Transverse colon (tissue), 4 donors: ENCODE measurements at regions not wholly inside any gene's neighbourhood (a gene's known extent, or its start where the extent isn't known, plus 50 kb on each side); places are given as distances from the start of the nearest gene placed in this dataset.

Experiments
- POLR2AphosphoS5 ChIP-seq, 3 donors: sonication (generic); formaldehyde crosslinking; IDR thresholded peaks; one replicate each; pipeline ENCODE4 v1.6.1; 2016; ENCODE audit warnings: antibody characterized with exemption in 3 of 3
- TF ChIP-seq, protein P1 (sequence below), 5 experiments: fragments of 200-600 bp in 3 of 5; fragments of 450-650 bp in 2 of 5; sonication (generic) in 3 of 5; IDR thresholded peaks; 1 replicate in 2 of 5; 2 replicates in 3 of 5; pipeline ENCODE4 v1.5.1; 2016 to 2017; ENCODE audit warnings: antibody characterized with exemption in 5 of 5, inconsistent platforms in 3 of 5, mild to moderate bottlenecking in 2 of 5, moderate library complexity in 1 of 5

GRCh38 chr16:47806309-47806847, 345.2 kb downstream of the PHKB start:
- TF ChIP-seq, protein P1, sequence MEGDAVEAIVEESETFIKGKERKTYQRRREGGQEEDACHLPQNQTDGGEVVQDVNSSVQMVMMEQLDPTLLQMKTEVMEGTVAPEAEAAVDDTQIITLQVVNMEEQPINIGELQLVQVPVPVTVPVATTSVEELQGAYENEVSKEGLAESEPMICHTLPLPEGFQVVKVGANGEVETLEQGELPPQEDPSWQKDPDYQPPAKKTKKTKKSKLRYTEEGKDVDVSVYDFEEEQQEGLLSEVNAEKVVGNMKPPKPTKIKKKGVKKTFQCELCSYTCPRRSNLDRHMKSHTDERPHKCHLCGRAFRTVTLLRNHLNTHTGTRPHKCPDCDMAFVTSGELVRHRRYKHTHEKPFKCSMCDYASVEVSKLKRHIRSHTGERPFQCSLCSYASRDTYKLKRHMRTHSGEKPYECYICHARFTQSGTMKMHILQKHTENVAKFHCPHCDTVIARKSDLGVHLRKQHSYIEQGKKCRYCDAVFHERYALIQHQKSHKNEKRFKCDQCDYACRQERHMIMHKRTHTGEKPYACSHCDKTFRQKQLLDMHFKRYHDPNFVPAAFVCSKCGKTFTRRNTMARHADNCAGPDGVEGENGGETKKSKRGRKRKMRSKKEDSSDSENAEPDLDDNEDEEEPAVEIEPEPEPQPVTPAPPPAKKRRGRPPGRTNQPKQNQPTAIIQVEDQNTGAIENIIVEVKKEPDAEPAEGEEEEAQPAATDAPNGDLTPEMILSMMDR (IDR thresholded peaks at IDR 0.05), result no peak
- no peak for TF ChIP-seq POLR2AphosphoS5 (IDR thresholded peaks at IDR 0.05)
